OCI-LY1 (cell line): ENCODE measurements at regions not wholly inside any gene's neighbourhood (a gene's known extent, or its start where the extent isn't known, plus 50 kb on each side); places are given as distances from the start of the nearest gene placed in this dataset.

ENCODE experiments used
- CTCF ChIP-seq: fragments of 200-600 bp; sonication (generic), shearing (Covaris generic); IDR thresholded peaks from 2 replicates; pipeline ENCODE4 v1.5.1; 2017; ENCODE audit warnings: mild to moderate bottlenecking, antibody characterized with exemption, low read length, moderate library complexity, mixed read lengths
- EZH2 ChIP-seq: fragments of 200-600 bp; sonication (generic), shearing (Covaris generic); IDR thresholded peaks from 2 replicates; pipeline ENCODE4 v1.8.0; 2017; ENCODE audit warnings: borderline replicate concordance, mixed run types, mild to moderate bottlenecking, antibody characterized with exemption, low read length, moderate library complexity, mixed read lengths

GRCh38 chr17:418421-418751 is 65.8 kb upstream of the RPH3AL start:
- TF ChIP-seq EZH2 (no peak), CTCF (no peak)
